ENCODE measurements at regions not wholly inside any gene's neighbourhood (a gene's known extent, or its start where the extent isn't known, plus 50 kb on each side); places are given as distances from the start of the nearest gene placed in this dataset.

DNA sequence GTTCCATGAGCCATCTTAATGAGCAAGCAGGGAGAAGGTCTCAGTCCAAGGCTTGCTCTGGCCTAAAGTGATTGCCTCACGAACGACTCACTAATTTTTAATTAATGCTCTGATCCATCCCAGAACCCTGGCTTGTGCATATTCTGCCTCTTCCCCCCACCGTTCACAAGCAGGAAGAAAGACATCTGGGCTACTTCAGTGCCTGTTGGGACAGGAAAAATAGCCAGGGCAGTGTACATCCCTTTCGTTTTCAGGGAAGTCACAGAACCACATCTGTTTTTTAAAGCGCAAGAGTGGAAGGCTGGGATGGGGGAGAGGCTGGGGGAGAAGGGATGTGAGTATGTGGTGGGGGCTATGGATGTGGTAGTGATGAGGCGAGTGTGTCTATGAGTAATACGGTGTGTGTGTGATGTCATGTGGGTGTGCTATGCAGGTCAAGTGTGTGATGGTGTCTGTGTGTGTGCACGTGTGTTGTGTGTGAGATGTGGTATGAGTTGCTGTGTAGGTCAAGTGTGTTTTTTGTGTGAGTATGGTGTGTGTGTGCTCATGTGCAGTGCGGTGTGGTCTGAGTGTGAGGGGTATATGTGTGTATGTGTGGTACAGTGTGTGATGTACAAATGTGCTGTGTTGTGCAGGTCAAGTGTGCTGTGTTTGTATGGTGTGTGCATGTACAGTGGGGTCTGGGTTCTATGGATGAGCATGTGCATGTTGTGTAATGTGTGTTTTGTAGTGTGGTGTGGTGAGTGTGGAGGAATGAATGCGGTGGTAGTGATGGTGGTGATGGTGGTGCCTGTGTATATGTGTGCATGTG, 64.9 kb upstream of the SYT6 start:
- TF ChIP-seq EZH2 (IDR thresholded peaks at IDR 0.05; ENCODE audit: low read length), result no peak
- TF ChIP-seq, protein P1, sequence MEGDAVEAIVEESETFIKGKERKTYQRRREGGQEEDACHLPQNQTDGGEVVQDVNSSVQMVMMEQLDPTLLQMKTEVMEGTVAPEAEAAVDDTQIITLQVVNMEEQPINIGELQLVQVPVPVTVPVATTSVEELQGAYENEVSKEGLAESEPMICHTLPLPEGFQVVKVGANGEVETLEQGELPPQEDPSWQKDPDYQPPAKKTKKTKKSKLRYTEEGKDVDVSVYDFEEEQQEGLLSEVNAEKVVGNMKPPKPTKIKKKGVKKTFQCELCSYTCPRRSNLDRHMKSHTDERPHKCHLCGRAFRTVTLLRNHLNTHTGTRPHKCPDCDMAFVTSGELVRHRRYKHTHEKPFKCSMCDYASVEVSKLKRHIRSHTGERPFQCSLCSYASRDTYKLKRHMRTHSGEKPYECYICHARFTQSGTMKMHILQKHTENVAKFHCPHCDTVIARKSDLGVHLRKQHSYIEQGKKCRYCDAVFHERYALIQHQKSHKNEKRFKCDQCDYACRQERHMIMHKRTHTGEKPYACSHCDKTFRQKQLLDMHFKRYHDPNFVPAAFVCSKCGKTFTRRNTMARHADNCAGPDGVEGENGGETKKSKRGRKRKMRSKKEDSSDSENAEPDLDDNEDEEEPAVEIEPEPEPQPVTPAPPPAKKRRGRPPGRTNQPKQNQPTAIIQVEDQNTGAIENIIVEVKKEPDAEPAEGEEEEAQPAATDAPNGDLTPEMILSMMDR (optimal IDR thresholded peaks at IDR 0.05 in 1 of 3, IDR thresholded peaks at IDR 0.05 in 1 of 3, conservative IDR thresholded peaks at IDR 0.05 in 1 of 3; ENCODE audit: extremely low read depth in 1 of 3, insufficient read depth in 2 of 3, low read length in 3 of 3), result no peak
- Histone ChIP-seq H3K27ac (ENCODE audit: control insufficient read depth, insufficient read depth, low read length) (no peak overlapping the region), H2AFZ (ENCODE audit: control insufficient read depth, low read length) (no peak overlapping the region), H3K4me3 (ENCODE audit: control insufficient read depth in 2 of 3, extremely low read depth in 1 of 3, insufficient read depth in 2 of 3, low read depth in 1 of 3, low read length in 3 of 3) (no peak overlapping the region), H3K4me1 (ENCODE audit: control insufficient read depth, extremely low read depth, insufficient read depth, low read length) (no peaks in the 10 kb centered on the region), H3K27me3 (ENCODE audit: control insufficient read depth, extremely low read depth, insufficient read depth, low read length) (no peaks in the 10 kb centered on the region), H3K4me2 (ENCODE audit: control insufficient read depth, extremely low read depth, insufficient read depth, low read depth, low read length) (no peak overlapping the region), H3K36me3 (ENCODE audit: control insufficient read depth in 2 of 2, extremely low read depth in 1 of 2, insufficient read depth in 2 of 2, low read length in 2 of 2) (no peaks in the 10 kb centered on the region), H4K20me1 (ENCODE audit: control insufficient read depth, extremely low read depth, insufficient read depth, low read length) (no peaks in the 10 kb centered on the region), H3K79me2 (ENCODE audit: control insufficient read depth, insufficient read depth, low read length) (no peaks in the 10 kb centered on the region), H3K9me1 (ENCODE audit: control insufficient read depth, extremely low read depth, insufficient read depth, low read length) (no peaks in the 10 kb centered on the region), H3K9ac (ENCODE audit: control insufficient read depth, extremely low read depth, insufficient read depth, low read length) (no peak overlapping the region), H3K9me3 (ENCODE audit: control insufficient read depth, low read depth, low read length) (no peaks in the 10 kb centered on the region)
- dilution Hi-C loops (cut with MboI; ENCODE audit: extremely low pct_ligation_motif_present, low sequenced_read_pairs), result no loop called here
- DNase-seq (ENCODE audit: low read depth, low spot score) (no peak), FAIRE-seq (no peak)

DNA sequence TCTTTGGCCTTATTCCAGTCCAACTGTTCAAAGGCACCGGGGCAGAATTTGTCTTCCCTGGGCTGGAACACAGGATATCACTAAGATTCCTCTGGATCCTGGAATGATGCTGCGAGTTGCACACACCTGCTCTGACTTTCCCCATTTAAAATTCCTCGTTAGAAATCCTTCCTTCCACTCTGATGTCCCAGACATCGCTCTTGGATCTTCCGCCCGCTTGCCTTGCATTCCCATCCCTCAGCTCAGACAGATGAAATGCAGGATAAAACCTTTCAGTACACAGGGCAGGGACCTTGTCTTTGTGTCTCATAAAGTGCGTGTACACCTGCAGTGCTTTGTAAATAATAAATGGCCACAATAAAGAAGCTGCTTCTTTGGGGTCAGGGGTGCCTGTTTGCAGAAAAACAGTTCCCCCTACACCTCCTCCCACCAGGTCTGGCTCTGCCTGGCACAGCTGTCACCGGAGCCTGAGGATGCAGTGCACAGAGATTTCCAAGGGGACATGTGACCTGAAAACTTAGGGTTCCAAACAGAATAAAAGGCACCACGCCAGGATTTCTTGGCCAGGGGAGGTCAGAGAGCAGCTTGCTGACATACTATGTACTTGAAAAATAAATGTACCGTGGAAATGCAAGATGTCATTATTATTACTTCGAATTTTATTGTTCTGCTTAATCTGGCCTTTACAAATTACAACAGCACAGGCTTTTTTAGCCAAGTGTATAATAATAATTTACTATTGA, 62.9 kb upstream of the SYT6 start:
- Histone ChIP-seq H3K4me2 (ENCODE audit: control insufficient read depth, extremely low read depth, insufficient read depth, low read depth, low read length) (no peak overlapping the region), H3K9me3 (ENCODE audit: control insufficient read depth, low read depth, low read length) (no peaks in the 10 kb centered on the region), H4K20me1 (ENCODE audit: control insufficient read depth, extremely low read depth, insufficient read depth, low read length) (no peaks in the 10 kb centered on the region), H3K4me3 (ENCODE audit: control insufficient read depth in 2 of 3, extremely low read depth in 1 of 3, insufficient read depth in 2 of 3, low read depth in 1 of 3, low read length in 3 of 3) (no peak overlapping the region), H3K27ac (ENCODE audit: control insufficient read depth, insufficient read depth, low read length) (no peak overlapping the region), H3K27me3 (ENCODE audit: control insufficient read depth, extremely low read depth, insufficient read depth, low read length) (peaks cover 6% of the 10 kb centered on the region), H3K36me3 (ENCODE audit: control insufficient read depth in 2 of 2, extremely low read depth in 1 of 2, insufficient read depth in 2 of 2, low read length in 2 of 2) (no peaks in the 10 kb centered on the region), H3K4me1 (ENCODE audit: control insufficient read depth, extremely low read depth, insufficient read depth, low read length) (no peaks in the 10 kb centered on the region), H3K9me1 (ENCODE audit: control insufficient read depth, extremely low read depth, insufficient read depth, low read length) (no peaks in the 10 kb centered on the region), H2AFZ (ENCODE audit: control insufficient read depth, low read length) (no peak overlapping the region), H3K79me2 (ENCODE audit: control insufficient read depth, insufficient read depth, low read length) (no peaks in the 10 kb centered on the region), H3K9ac (ENCODE audit: control insufficient read depth, extremely low read depth, insufficient read depth, low read length) (no peak overlapping the region)
- FAIRE-seq, result no peak
- dilution Hi-C loops (cut with MboI; ENCODE audit: extremely low pct_ligation_motif_present, low sequenced_read_pairs), result no loop called here
- TF ChIP-seq EZH2 (IDR thresholded peaks at IDR 0.05; ENCODE audit: low read length), result no peak
- TF ChIP-seq, protein P1 (optimal IDR thresholded peaks at IDR 0.05 in 1 of 3, IDR thresholded peaks at IDR 0.05 in 1 of 3, conservative IDR thresholded peaks at IDR 0.05 in 1 of 3; ENCODE audit: extremely low read depth in 1 of 3, insufficient read depth in 2 of 3, low read length in 3 of 3), result no peak
- no peak for DNase-seq (ENCODE audit: low read depth, low spot score)

Data from keratinocyte (primary cell).